ENCODE measurements at regions not wholly inside any gene's neighbourhood (a gene's known extent, or its start where the extent isn't known, plus 50 kb on each side); places are given as distances from the start of the nearest gene placed in this dataset.
"Not testable (repeated sequence)": the region's sequence is repeated elsewhere in the genome, so short reads cannot be mapped to it uniquely, and the experiment has no call there.

DNA sequence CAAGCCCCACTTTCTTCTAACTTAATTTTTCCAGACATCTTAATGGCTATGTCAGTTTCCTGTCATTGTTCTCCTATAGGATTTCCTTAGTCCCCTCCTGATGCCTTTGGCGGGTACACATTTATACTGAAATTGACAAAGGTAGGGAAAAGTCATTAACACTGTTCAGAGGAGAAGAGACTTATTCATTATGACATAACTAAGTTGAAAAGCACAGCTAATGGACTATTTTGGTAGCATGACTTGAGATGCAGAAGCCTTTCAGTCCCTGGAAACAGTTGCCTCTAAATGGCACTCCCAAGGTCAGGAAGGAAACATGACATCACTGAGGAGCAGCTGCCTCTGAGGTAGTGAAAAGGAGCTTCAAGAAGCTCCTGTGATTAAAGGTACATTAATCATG lies 317.5 kb upstream of the KITLG start:
- Histone ChIP-seq H3K27me3 (ENCODE audit: control insufficient read depth, insufficient read depth, low read length) (no peaks in the 10 kb centered on the region), H3K4me2 (ENCODE audit: low read length) (no peak overlapping the region), H3K4me1 (no peaks in the 10 kb centered on the region), H3K4me3 (ENCODE audit: low read depth, low read length) (no peak overlapping the region), H3K79me2 (no peaks in the 10 kb centered on the region), H3K27ac (no peak overlapping the region), H3K9me3 (ENCODE audit: control insufficient read depth, low read length) (no peaks in the 10 kb centered on the region), H2AFZ (no peak overlapping the region), H3K36me3 (ENCODE audit: control insufficient read depth, insufficient read depth, low read length) (no peaks in the 10 kb centered on the region), H3K9ac (no peak overlapping the region)
- no peak for TF ChIP-seq CTCF (IDR thresholded peaks at IDR 0.05)

- Histone ChIP-seq H3K27me3 (ENCODE audit: control insufficient read depth, insufficient read depth, low read length) (no peaks in the 10 kb centered on the region), H3K4me1 (no peaks in the 10 kb centered on the region), H3K4me2 (ENCODE audit: low read length) (no peak overlapping the region), H3K9ac (no peak overlapping the region), H3K79me2 (no peaks in the 10 kb centered on the region), H3K36me3 (ENCODE audit: control insufficient read depth, insufficient read depth, low read length) (no peaks in the 10 kb centered on the region), H3K4me3 (ENCODE audit: low read depth, low read length) (no peak overlapping the region), H3K9me3 (ENCODE audit: control insufficient read depth, low read length) (no peaks in the 10 kb centered on the region), H2AFZ (no peak overlapping the region), H3K27ac (no peak overlapping the region)
- no peak for TF ChIP-seq CTCF (IDR thresholded peaks at IDR 0.05)
Measured at GRCh38 chr12:88896958-88897357, 316.7 kb upstream of the KITLG start.

GRCh38 chr12:88895634-88896033 lies 315.4 kb upstream of the KITLG start:
- H3K9me3 ChIP-seq (ENCODE audit: control insufficient read depth, low read length): no peaks in the 10 kb centered on the region
- no peak overlapping the region for H2AFZ ChIP-seq
- H3K27ac ChIP-seq: no peak overlapping the region
- H3K27me3 ChIP-seq (ENCODE audit: control insufficient read depth, insufficient read depth, low read length): no peaks in the 10 kb centered on the region
- H3K4me1 ChIP-seq: no peaks in the 10 kb centered on the region
- H3K36me3 ChIP-seq (ENCODE audit: control insufficient read depth, insufficient read depth, low read length): no peaks in the 10 kb centered on the region
- no peak for TF ChIP-seq CTCF (IDR thresholded peaks at IDR 0.05)
- H3K4me2 ChIP-seq (ENCODE audit: low read length): no peak overlapping the region
- H3K9ac ChIP-seq: no peak overlapping the region
- H3K4me3 ChIP-seq (ENCODE audit: low read depth, low read length): no peak overlapping the region
- no peaks in the 10 kb centered on the region for H3K79me2 ChIP-seq

DNA sequence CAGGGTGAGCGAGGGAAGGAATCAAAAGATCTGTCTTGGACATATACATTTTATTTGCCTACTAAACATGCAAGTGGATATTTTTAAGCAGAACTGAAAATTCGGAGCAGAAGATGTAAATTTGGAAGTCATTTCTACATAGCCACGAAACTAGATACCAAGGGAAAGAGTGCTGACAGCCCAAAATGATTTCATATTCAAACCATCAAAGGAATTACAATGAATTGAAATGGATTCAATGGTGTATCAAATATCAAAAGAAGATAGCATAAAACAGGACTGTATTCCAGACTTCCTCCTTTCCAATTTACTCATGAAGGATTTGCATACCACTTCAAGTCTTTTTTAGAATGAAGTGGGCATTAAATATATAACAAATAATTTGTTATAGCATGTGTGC lies 313.5 kb upstream of the KITLG start:
- no peak overlapping the region for H3K4me2 ChIP-seq (ENCODE audit: low read length)
- TF ChIP-seq CTCF (IDR thresholded peaks at IDR 0.05): no peak
- no peaks in the 10 kb centered on the region for H3K79me2 ChIP-seq
- no peak overlapping the region for H2AFZ ChIP-seq
- H3K9me3 ChIP-seq (ENCODE audit: control insufficient read depth, low read length): no peaks in the 10 kb centered on the region
- no peaks in the 10 kb centered on the region for H3K36me3 ChIP-seq (ENCODE audit: control insufficient read depth, insufficient read depth, low read length)
- no peak overlapping the region for H3K27ac ChIP-seq
- no peaks in the 10 kb centered on the region for H3K27me3 ChIP-seq (ENCODE audit: control insufficient read depth, insufficient read depth, low read length)
- no peak overlapping the region for H3K4me3 ChIP-seq (ENCODE audit: low read depth, low read length)
- H3K9ac ChIP-seq: no peak overlapping the region
- no peaks in the 10 kb centered on the region for H3K4me1 ChIP-seq

DNA sequence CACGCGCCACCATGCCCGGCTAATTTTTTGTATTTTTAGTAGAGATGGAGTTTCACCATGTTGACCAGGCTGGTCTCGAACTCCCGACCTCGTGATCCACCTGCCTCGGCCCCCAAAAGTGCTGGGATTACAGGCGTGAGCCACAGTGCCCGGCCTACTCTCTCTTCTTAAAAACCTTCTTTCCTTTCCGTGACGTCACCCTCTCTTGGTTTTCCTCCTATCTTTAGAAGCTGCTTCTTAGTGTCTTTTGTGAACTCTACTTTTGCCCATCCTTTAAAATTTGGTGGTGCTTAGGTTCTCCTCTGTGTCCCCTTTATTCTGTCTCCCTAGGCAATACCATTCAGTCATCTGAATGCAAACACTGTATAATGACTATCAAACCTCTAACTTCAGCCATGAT lies 311.2 kb upstream of the KITLG start:
- H3K27ac ChIP-seq; H3K9me3 ChIP-seq (ENCODE audit: control insufficient read depth, low read length); H3K4me2 ChIP-seq (ENCODE audit: low read length); H3K4me3 ChIP-seq (ENCODE audit: low read depth, low read length); H2AFZ ChIP-seq; H3K27me3 ChIP-seq (ENCODE audit: control insufficient read depth, insufficient read depth, low read length); H3K4me1 ChIP-seq; H3K79me2 ChIP-seq; H3K9ac ChIP-seq; H3K36me3 ChIP-seq (ENCODE audit: control insufficient read depth, insufficient read depth, low read length): not testable (repeated sequence)
